HL-60 (cell line): ENCODE measurements at regions not wholly inside any gene's neighbourhood (a gene's known extent, or its start where the extent isn't known, plus 50 kb on each side); places are given as distances from the start of the nearest gene placed in this dataset.

ENCODE experiments used
- DNase-seq, 2 experiments: peaks; one replicate each; pipeline ENCODE4 v3.0.0-alpha.2; 2010 to 2020; ENCODE audit warnings: low read depth in 1 of 2, low spot score in 1 of 2
- H3K27ac ChIP-seq: fragments of 250-450 bp; sonication (Bioruptor Pico); replicated peaks from 2 replicates; pipeline ENCODE4 v1.5.1; 2020; ENCODE audit warnings: mild to moderate bottlenecking, moderate library complexity
- H3K27me3 ChIP-seq: fragments of 250-450 bp; sonication (Bioruptor Pico); 2 replicates; pipeline ENCODE4 v1.5.1; 2021; ENCODE audit warnings: mild to moderate bottlenecking, moderate library complexity; ENCODE audit not compliant: insufficient read depth, poor library complexity, severe bottlenecking
- H3K4me3 ChIP-seq: replicated peaks from 2 replicates; pipeline ENCODE4 v1.5.1; 2011; ENCODE audit warnings: mild to moderate bottlenecking, control low read depth, low read length; ENCODE audit not compliant: insufficient read depth
- GABPA ChIP-seq: IDR thresholded peaks from 2 replicates; pipeline ENCODE4 v1.6.1; 2012; ENCODE audit warnings: low read depth
- POLR2AphosphoS5 ChIP-seq: IDR thresholded peaks from 2 replicates; pipeline ENCODE4 v1.6.1; 2012; ENCODE audit warnings: low read depth
- SPI1 ChIP-seq: IDR thresholded peaks from 2 replicates; pipeline ENCODE4 v1.6.1; 2012; ENCODE audit warnings: low read depth, mild to moderate bottlenecking, borderline replicate concordance
- TF ChIP-seq, protein P1 (sequence below): IDR thresholded peaks from one replicate; pipeline ENCODE4 v1.5.1; 2011; ENCODE audit warnings: low read length, control low read depth, inconsistent platforms; ENCODE audit not compliant: insufficient read depth
- TF ChIP-seq, protein P2 (sequence below): IDR thresholded peaks from 2 replicates; pipeline ENCODE4 v1.6.1; 2012; ENCODE audit warnings: low read depth; ENCODE audit not compliant: insufficient replicate concordance

DNA sequence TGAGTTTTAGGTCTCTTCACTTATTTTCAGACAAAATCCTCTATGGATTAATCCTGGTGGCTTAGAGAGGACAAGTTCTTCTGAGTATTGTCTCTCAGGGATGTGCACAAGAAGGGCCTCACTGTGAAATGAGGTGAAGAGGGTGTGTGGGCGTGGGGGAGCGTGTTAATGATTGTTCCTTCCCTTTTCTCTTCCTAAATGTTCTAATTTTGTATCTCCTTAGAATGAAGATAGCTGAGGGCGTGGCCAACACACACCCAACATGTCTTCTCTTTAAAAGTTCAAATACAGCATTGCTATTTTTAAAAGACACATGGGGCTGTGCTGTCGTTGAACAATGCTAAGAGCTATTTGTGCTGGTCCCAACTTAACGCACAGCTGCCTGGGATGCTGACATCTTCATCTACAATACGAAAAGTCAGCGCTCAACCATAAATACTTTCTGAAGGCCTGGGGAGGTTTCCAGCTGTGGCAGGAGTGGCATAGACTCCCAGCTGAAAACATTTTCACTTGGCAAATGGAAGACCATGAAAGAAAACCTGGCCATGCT lies 135.9 kb downstream of the JCAD start:
- TF ChIP-seq POLR2AphosphoS5 (no peak), GABPA (no peak), SPI1 (no peak)
- TF ChIP-seq, protein P1, sequence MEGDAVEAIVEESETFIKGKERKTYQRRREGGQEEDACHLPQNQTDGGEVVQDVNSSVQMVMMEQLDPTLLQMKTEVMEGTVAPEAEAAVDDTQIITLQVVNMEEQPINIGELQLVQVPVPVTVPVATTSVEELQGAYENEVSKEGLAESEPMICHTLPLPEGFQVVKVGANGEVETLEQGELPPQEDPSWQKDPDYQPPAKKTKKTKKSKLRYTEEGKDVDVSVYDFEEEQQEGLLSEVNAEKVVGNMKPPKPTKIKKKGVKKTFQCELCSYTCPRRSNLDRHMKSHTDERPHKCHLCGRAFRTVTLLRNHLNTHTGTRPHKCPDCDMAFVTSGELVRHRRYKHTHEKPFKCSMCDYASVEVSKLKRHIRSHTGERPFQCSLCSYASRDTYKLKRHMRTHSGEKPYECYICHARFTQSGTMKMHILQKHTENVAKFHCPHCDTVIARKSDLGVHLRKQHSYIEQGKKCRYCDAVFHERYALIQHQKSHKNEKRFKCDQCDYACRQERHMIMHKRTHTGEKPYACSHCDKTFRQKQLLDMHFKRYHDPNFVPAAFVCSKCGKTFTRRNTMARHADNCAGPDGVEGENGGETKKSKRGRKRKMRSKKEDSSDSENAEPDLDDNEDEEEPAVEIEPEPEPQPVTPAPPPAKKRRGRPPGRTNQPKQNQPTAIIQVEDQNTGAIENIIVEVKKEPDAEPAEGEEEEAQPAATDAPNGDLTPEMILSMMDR, result no peak
- TF ChIP-seq, protein P2, sequence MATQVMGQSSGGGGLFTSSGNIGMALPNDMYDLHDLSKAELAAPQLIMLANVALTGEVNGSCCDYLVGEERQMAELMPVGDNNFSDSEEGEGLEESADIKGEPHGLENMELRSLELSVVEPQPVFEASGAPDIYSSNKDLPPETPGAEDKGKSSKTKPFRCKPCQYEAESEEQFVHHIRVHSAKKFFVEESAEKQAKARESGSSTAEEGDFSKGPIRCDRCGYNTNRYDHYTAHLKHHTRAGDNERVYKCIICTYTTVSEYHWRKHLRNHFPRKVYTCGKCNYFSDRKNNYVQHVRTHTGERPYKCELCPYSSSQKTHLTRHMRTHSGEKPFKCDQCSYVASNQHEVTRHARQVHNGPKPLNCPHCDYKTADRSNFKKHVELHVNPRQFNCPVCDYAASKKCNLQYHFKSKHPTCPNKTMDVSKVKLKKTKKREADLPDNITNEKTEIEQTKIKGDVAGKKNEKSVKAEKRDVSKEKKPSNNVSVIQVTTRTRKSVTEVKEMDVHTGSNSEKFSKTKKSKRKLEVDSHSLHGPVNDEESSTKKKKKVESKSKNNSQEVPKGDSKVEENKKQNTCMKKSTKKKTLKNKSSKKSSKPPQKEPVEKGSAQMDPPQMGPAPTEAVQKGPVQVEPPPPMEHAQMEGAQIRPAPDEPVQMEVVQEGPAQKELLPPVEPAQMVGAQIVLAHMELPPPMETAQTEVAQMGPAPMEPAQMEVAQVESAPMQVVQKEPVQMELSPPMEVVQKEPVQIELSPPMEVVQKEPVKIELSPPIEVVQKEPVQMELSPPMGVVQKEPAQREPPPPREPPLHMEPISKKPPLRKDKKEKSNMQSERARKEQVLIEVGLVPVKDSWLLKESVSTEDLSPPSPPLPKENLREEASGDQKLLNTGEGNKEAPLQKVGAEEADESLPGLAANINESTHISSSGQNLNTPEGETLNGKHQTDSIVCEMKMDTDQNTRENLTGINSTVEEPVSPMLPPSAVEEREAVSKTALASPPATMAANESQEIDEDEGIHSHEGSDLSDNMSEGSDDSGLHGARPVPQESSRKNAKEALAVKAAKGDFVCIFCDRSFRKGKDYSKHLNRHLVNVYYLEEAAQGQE, result no peak
- no peaks in the 10 kb centered on the region for H3K27me3 ChIP-seq
- no peak overlapping the region for H3K4me3 ChIP-seq
- no peak overlapping the region for H3K27ac ChIP-seq
- no peak for DNase-seq

DNA sequence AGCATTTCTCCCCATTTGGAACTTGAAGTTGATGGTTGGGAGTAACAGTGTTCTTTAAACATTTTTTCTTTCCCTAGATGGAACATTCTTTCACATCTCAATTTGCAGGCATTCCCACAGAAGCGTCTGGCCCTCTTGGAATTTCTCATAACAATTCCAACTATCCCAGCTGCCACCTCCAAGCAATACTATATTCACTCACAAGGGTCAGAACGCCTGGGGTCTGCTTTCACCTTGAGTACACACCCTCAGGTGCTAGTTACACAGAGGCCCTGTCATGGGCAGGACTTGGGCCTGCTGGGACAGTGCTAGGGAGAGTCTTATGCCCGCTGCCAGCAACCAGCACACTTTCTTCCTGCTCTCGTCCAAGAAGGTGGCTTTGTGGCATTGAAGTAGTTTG lies 136.5 kb downstream of the JCAD start:
- H3K4me3 ChIP-seq, result no peak overlapping the region
- H3K27me3 ChIP-seq, result no peaks in the 10 kb centered on the region
- DNase-seq, result no peak
- no peak for TF ChIP-seq SPI1
- no peak for TF ChIP-seq GABPA
- TF ChIP-seq, protein P1, result no peak
- TF ChIP-seq, protein P2, result no peak
- TF ChIP-seq POLR2AphosphoS5, result no peak
- no peak overlapping the region for H3K27ac ChIP-seq

DNA sequence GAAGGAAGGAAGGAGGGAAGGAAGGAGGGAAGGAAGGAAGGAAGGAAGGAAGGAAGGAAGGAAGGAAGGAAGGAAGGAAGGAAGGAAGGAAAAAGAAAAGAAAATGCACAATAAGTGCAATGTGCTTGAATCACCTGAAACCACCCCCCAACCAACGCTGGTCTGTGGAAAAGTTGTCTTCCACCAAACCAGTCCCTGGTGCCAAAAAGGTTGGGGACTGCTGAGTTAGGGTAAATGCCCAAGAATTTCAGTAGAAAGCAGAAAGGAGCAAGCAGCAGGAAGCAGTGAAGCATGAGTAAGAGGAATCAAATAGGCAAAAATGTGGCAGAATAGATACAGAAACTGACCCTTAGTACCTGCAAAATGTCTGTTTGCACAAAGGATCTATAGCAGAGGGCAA lies 137.2 kb downstream of the JCAD start:
- H3K4me3 ChIP-seq, result no peak overlapping the region
- TF ChIP-seq, protein P1, result no peak
- TF ChIP-seq, protein P2, result no peak
- TF ChIP-seq GABPA, result no peak
- no peak for TF ChIP-seq POLR2AphosphoS5
- no peak for TF ChIP-seq SPI1

More for the DNA sequence above, 137.2 kb downstream of the JCAD start:
- Histone ChIP-seq H3K27ac (no peak overlapping the region), H3K27me3 (no peaks in the 10 kb centered on the region)
- DNase-seq, result no peak
